ENCODE measurements at regions not wholly inside any gene's neighbourhood (a gene's known extent, or its start where the extent isn't known, plus 50 kb on each side); places are given as distances from the start of the nearest gene placed in this dataset.

GRCh38 chr4:175559126-175559525, 252.9 kb downstream of the GPM6A start:
- TF ChIP-seq CTCF (IDR thresholded peaks at IDR 0.05) (no peak), POLR2A (IDR thresholded peaks at IDR 0.05) (no peak), EP300 (IDR thresholded peaks at IDR 0.05) (no peak), POLR2AphosphoS5 (IDR thresholded peaks at IDR 0.05) (no peak)

All from upper lobe of left lung (tissue), 4 donors.